Activated naive CD4-positive, alpha-beta T cell treated with anti-CD3 and anti-CD28 coated beads for 36 hours (primary cell): ENCODE measurements at regions not wholly inside any gene's neighbourhood (a gene's known extent, or its start where the extent isn't known, plus 50 kb on each side); places are given as distances from the start of the nearest gene placed in this dataset.

Source experiments
- CTCF ChIA-PET: fragments of 350-600 bp; sonication (Branson Sonifier 250); formaldehyde crosslinking; loops from one replicate; lab custom pipeline; 2021; ENCODE audit warnings: antibody characterized with exemption; lab: Charles Lee
- DNase-seq: peaks from one replicate; pipeline ENCODE4 v3.0.0-alpha.2; 2020
- H3K27ac Mint-ChIP-seq: one replicate; pipeline ENCODE4 v1.8.0; 2021; ENCODE audit warnings: mild to moderate bottlenecking, mixed read lengths
- H3K27me3 Mint-ChIP-seq: one replicate; pipeline ENCODE4 v1.8.0; 2021; ENCODE audit warnings: low read depth, mixed read lengths
- H3K36me3 Mint-ChIP-seq: one replicate; pipeline ENCODE4 v1.8.0; 2021; ENCODE audit warnings: low read depth, mixed read lengths
- H3K4me1 Mint-ChIP-seq: one replicate; pipeline ENCODE4 v1.8.0; 2021; ENCODE audit warnings: low read depth, mixed read lengths
- H3K4me3 Mint-ChIP-seq: one replicate; pipeline ENCODE4 v1.8.0; 2021; ENCODE audit warnings: mild to moderate bottlenecking, moderate library complexity, mixed read lengths
- H3K9me3 Mint-ChIP-seq: one replicate; pipeline ENCODE4 v1.8.0; 2021; ENCODE audit warnings: mixed read lengths
- intact Hi-C: fragments of 100-400 bp; cut with micrococcal nuclease; formaldehyde crosslinking; loops from one replicate; pipeline ENCODE4 v1.15.1; 2023

DNA sequence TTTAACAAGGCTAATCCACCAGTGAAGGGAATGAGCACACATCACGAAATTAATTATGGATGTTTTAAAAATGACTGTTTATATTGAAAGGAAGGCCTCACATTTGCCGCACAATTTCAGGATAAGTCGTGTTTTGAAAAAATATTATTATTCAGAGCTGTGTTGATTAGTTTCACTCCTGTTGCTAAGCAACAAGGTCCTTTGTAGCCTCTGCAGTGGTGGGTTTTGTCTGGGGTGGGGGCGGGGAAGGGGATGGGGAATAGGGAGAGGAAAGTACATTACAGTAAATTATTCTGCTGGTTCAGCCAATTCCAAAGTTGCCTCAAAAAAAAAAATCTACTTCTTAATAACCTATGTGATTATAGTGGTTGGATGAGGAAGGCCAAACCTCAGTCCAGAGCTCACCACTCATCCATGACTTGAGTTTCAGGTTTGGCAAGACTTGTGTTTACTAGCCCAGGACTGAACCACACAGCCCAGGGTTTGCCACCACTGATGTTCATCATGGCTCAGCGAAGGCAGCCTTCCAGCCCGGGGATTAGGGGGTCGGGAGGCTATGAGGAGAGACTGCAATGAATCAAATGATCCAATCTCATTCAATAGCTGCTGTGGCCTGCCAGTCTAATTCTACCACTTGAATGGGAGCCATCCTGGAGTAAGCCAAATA, 162.5 kb upstream of the ATP6AP2 start:
- Mint-ChIP-seq H3K4me1 (no peaks in the 10 kb centered on the region), H3K4me3 (no peak overlapping the region), H3K36me3 (no peaks in the 10 kb centered on the region), H3K27me3 (no peaks in the 10 kb centered on the region), H3K9me3 (no peaks in the 10 kb centered on the region), H3K27ac (no peak overlapping the region)
- CTCF ChIA-PET, result no interaction called here
- intact Hi-C loops, result no loop called here
- no peak for DNase-seq

DNA sequence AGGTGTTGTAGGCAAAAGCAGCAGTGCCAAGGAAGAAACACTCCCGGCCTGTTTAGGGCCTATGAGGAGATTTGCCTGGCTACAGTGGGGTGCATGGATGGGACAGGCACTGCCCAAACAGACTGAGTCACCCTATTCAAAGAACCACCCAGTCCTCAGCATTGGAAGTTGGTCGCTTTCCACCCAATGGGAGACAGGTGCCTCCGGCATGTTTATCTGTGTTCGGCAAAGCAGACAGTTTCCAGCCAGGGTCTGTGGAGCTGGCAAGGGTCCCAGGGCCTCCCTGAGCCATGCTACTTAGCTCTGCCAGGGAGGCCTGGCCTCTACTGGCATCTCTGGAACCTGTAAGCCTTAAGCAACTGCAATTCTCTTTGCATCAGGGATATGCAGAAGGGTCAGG, 165.1 kb upstream of the ATP6AP2 start:
- CTCF ChIA-PET, result no interaction called here
- H3K36me3 Mint-ChIP-seq, result no peaks in the 10 kb centered on the region
- no peak overlapping the region for H3K27ac Mint-ChIP-seq
- intact Hi-C loops, result no loop called here
- no peaks in the 10 kb centered on the region for H3K9me3 Mint-ChIP-seq
- no peaks in the 10 kb centered on the region for H3K4me1 Mint-ChIP-seq
- H3K27me3 Mint-ChIP-seq, result no peaks in the 10 kb centered on the region
- no peak for DNase-seq
- H3K4me3 Mint-ChIP-seq, result no peak overlapping the region

DNA sequence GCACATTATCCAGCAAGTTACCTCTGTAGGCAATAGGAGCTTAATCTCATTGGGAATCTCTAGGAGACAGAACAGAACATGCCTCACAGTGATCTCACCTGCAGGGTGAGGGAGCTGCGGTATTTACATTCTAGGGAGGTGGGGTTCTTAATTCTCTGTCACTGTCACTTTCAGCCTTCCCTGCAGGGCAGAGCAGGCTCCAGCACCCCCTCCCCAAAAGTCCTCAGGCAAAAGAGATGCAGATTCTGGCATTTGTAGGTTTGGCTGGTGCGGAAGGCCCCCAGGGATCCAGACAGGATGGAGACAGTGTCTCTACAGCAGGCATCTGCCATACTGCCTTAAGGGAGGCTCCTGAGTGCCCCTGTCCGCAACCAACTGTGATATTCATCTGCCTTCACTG, 166.4 kb upstream of the ATP6AP2 start:
- no peak overlapping the region for H3K4me3 Mint-ChIP-seq

DNA sequence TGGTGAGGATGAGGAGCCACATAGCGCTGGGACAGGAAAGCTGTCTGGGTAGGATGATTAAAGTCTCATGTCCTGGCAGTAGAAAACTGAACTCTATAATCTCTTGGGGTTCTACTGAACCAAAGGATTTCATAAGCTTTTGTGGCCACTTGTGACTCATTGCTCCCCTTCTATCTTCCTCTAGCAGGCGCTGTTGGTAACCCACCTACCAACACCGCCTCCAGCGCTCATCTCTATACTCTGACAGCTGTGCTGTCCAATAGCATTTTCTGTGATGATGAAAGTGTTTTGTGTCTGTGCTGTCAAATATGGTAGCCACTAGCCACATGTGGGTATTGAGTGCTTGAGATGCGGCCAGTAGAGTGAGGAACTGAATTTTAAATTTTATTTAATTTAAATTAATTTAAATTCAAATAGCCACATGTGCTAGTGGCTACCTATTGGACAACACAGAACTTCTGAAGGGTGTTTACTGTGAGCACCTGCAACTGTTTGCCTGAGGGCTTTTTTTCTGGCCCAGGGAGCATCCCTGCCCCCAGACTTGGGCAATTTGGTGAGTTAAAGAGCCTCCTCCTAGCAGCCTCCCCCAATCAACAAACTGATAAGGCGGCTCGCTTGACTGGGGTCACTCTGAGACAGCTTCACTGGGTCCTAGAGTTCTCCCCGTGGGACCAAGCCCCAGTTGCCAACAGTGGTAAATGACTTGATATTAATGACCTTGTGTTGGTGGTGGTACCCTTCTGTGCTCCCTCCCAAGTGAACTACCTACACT, 169.2 kb upstream of the ATP6AP2 start:
- no peak for DNase-seq
- Mint-ChIP-seq H3K27ac (no peak overlapping the region), H3K36me3 (no peaks in the 10 kb centered on the region), H3K27me3 (no peaks in the 10 kb centered on the region), H3K4me1 (no peaks in the 10 kb centered on the region), H3K4me3 (no peak overlapping the region), H3K9me3 (peaks cover 8% of the 10 kb centered on the region)
- intact Hi-C loops, result no loop called here
- CTCF ChIA-PET, result no interaction called here

More for the DNA sequence above, 166.4 kb upstream of the ATP6AP2 start:
- Mint-ChIP-seq H3K9me3 (no peaks in the 10 kb centered on the region), H3K4me1 (no peaks in the 10 kb centered on the region), H3K27me3 (no peaks in the 10 kb centered on the region), H3K36me3 (no peaks in the 10 kb centered on the region), H3K27ac (no peak overlapping the region)
- CTCF ChIA-PET, result interaction anchor here (0.7 kb wide), 1 partner anchor 645 kb away, joined by 3 read pairs; no protein-coding TSS in a partner anchor
- DNase-seq, result no peak
- intact Hi-C loops, result no loop called here

DNA sequence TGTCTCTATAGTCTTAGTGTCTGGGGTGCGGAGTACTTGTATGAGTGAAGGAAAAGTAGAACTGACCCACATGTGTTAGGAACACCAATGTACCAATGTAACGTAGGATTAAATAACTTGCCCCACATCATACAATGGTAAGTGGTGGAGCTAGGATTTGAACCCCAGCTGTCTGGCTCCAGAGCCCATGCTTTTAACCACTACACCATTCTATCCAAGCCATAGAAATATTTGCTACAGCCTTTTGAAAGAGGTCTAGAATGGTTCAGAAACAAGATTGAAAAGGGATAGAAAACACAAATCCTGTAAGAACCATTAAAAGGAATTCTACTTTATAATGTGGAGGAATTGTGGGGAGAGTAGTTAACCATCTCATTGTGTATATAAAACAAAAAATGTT, 169.9 kb upstream of the ATP6AP2 start:
- Mint-ChIP-seq H3K27ac (no peak overlapping the region), H3K4me3 (no peak overlapping the region), H3K36me3 (no peaks in the 10 kb centered on the region), H3K4me1 (no peaks in the 10 kb centered on the region), H3K9me3 (peaks cover 8% of the 10 kb centered on the region), H3K27me3 (no peaks in the 10 kb centered on the region)
- DNase-seq, result no peak
- CTCF ChIA-PET, result no interaction called here
- intact Hi-C loops, result no loop called here

- CTCF ChIA-PET, result no interaction called here
- Mint-ChIP-seq H3K4me1 (no peaks in the 10 kb centered on the region), H3K9me3 (peaks cover 8% of the 10 kb centered on the region), H3K27me3 (no peaks in the 10 kb centered on the region), H3K36me3 (no peaks in the 10 kb centered on the region), H3K27ac (no peak overlapping the region), H3K4me3 (no peak overlapping the region)
- intact Hi-C loops, result no loop called here
- no peak for DNase-seq
Measured at GRCh38 chrX:40406330-40406859, 174.4 kb upstream of the ATP6AP2 start.

DNA sequence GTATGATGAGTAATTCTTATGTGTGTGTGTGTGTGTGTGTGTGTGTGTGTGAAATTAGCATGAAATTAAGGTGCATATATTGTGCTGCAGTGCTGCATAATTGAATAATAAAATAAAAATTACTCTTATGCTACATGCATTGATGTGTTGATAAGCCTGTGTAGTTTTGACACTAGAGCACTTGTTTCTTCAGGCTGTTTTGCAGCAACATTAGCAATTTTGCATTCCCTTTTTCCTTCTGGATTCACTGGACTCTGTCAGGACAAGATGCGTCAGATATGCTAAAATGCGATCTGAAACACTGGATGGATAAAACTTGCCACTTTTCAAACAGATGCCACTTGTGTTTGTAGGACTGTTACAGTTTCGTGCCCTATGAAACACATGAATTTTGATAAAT, 175.4 kb upstream of the ATP6AP2 start:
- Mint-ChIP-seq H3K4me1 (no peaks in the 10 kb centered on the region), H3K36me3 (no peaks in the 10 kb centered on the region), H3K9me3 (peaks cover 8% of the 10 kb centered on the region), H3K27me3 (no peaks in the 10 kb centered on the region), H3K4me3 (no peak overlapping the region), H3K27ac (no peak overlapping the region)
- intact Hi-C loops, result no loop called here
- CTCF ChIA-PET, result no interaction called here
- no peak for DNase-seq

DNA sequence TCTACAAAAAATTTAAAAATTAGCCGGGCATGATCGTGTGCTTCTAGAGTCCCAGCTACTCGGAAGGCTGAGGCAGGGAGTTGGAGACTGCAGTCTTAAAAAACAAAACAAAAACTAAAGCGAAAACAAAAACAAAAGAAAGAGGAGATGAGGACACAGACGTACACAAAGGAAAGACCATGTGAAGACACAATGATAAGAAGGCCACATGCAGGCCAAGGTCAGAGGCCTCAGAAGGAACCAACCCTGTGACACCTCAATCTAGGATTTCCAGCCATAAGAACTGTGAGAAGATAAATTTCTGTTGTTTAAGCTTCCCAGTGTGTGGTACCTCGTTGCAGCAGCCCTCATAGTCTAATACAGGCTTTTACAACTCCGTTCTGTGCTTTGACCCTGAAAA, 177.0 kb upstream of the ATP6AP2 start:
- H3K27me3 Mint-ChIP-seq, result no peaks in the 10 kb centered on the region
- intact Hi-C loops, result no loop called here
- CTCF ChIA-PET, result no interaction called here
- DNase-seq, result no peak
- no peak overlapping the region for H3K27ac Mint-ChIP-seq
- H3K9me3 Mint-ChIP-seq, result peaks cover 5% of the 10 kb centered on the region
- no peaks in the 10 kb centered on the region for H3K36me3 Mint-ChIP-seq
- no peaks in the 10 kb centered on the region for H3K4me1 Mint-ChIP-seq
- no peak overlapping the region for H3K4me3 Mint-ChIP-seq

- Mint-ChIP-seq H3K9me3 (no peaks in the 10 kb centered on the region), H3K4me1 (no peaks in the 10 kb centered on the region), H3K27me3 (no peaks in the 10 kb centered on the region), H3K4me3 (no peak overlapping the region), H3K27ac (no peak overlapping the region), H3K36me3 (no peaks in the 10 kb centered on the region)
- peak; percentile 37 for DNase-seq
- CTCF ChIA-PET, result no interaction called here
- intact Hi-C loops, result no loop called here
Measured at GRCh38 chrX:40402831-40403533, 177.8 kb upstream of the ATP6AP2 start.

GRCh38 chrX:40395102-40395501, 185.7 kb upstream of the ATP6AP2 start:
- DNase-seq, result no peak
- CTCF ChIA-PET, result no interaction called here
- Mint-ChIP-seq H3K4me1 (no peaks in the 10 kb centered on the region), H3K4me3 (no peak overlapping the region), H3K27me3 (no peaks in the 10 kb centered on the region), H3K9me3 (peaks cover 5% of the 10 kb centered on the region), H3K36me3 (no peaks in the 10 kb centered on the region), H3K27ac (no peak overlapping the region)
- intact Hi-C loops, result no loop called here

DNA sequence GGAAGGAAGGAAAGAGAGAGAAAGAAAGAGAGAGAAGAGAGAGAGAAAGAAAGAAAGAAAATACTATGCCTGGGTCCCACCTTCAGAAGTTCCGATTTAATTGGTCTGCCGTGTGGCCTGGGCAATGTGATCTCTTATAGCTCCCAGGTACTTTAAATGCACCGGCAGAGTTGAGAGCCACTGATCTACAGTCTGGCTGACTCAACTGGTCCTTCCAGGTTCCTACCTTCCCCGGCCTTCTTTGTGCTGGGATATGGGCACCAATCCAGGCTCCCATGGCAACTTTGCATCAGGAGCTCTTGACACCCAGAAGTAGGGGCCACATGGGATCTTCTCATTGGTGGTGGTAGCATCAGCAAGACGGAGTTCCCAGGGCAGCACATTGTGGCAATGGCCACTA, 186.5 kb upstream of the ATP6AP2 start:
- no peak overlapping the region for H3K27ac Mint-ChIP-seq
- H3K27me3 Mint-ChIP-seq, result no peaks in the 10 kb centered on the region
- CTCF ChIA-PET, result no interaction called here
- peaks cover 5% of the 10 kb centered on the region for H3K9me3 Mint-ChIP-seq
- no peak overlapping the region for H3K4me3 Mint-ChIP-seq
- intact Hi-C loops, result no loop called here
- no peaks in the 10 kb centered on the region for H3K4me1 Mint-ChIP-seq
- DNase-seq, result no peak
- H3K36me3 Mint-ChIP-seq, result no peaks in the 10 kb centered on the region

DNA sequence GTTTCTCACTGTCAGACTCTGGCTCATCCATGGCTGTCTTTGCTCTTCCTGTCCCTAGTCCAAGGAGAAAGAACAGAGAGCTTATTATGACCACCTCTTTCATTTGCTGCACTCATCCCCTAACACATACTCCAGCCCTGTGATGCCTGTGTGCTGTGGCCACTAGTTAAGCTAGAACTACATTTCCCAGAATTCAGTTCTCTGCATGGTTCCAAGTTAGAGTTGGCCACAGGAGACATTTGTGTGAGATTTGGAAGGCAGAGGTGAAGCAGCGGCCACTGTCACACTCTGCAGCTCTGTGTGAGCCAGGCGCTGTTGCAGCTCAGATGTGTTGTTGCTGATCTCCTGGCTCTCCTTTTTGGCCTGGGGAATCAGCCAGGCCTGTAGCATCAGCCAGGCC, 188.2 kb upstream of the ATP6AP2 start:
- no peak overlapping the region for H3K27ac Mint-ChIP-seq
- no peaks in the 10 kb centered on the region for H3K4me1 Mint-ChIP-seq
- DNase-seq, result no peak
- H3K9me3 Mint-ChIP-seq, result peaks cover 5% of the 10 kb centered on the region
- H3K4me3 Mint-ChIP-seq, result no peak overlapping the region
- intact Hi-C loops, result no loop called here
- CTCF ChIA-PET, result no interaction called here
- no peaks in the 10 kb centered on the region for H3K27me3 Mint-ChIP-seq
- no peaks in the 10 kb centered on the region for H3K36me3 Mint-ChIP-seq
